ENCODE measurements at regions not wholly inside any gene's neighbourhood (a gene's known extent, or its start where the extent isn't known, plus 50 kb on each side); places are given as distances from the start of the nearest gene placed in this dataset.

DNA sequence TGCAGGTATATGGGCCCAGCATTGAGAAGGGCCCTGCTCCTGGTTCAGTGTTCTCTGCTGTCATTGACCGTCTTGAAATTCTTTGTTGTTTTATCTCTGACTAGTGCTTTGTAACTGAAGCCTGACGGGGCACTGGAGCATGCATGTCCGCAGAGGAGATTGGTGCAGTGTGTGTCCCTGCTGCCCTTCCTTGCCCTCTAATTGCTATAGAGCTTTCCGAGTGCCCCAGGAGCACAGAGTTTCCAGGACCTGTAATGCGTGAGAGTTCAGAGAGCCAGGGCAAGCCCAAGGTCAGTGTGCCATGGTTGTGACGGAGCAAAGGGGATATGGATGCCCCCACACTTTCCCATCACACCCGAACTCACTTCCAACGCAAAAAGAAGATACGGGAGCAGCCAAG is 174.3 kb upstream of the UBE3A start:
- TF ChIP-seq, protein P1, sequence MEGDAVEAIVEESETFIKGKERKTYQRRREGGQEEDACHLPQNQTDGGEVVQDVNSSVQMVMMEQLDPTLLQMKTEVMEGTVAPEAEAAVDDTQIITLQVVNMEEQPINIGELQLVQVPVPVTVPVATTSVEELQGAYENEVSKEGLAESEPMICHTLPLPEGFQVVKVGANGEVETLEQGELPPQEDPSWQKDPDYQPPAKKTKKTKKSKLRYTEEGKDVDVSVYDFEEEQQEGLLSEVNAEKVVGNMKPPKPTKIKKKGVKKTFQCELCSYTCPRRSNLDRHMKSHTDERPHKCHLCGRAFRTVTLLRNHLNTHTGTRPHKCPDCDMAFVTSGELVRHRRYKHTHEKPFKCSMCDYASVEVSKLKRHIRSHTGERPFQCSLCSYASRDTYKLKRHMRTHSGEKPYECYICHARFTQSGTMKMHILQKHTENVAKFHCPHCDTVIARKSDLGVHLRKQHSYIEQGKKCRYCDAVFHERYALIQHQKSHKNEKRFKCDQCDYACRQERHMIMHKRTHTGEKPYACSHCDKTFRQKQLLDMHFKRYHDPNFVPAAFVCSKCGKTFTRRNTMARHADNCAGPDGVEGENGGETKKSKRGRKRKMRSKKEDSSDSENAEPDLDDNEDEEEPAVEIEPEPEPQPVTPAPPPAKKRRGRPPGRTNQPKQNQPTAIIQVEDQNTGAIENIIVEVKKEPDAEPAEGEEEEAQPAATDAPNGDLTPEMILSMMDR (IDR thresholded peaks at IDR 0.05; ENCODE audit: poor library complexity) = no peak
- TF ChIP-seq EZH2phosphoT487 (IDR thresholded peaks at IDR 0.05; ENCODE audit: low read depth, severe bottlenecking, unreplicated experiment) = no peak

Data from hepatocyte (in vitro differentiated cells).